Activated naive CD4-positive, alpha-beta T cell treated with anti-CD3 and anti-CD28 coated beads, Interleukin-2, amount 50 U/mL, for 24 hours (primary cell): ENCODE measurements at regions not wholly inside any gene's neighbourhood (a gene's known extent, or its start where the extent isn't known, plus 50 kb on each side); places are given as distances from the start of the nearest gene placed in this dataset.

ENCODE experiments used
- H3K27ac Mint-ChIP-seq: one replicate; pipeline ENCODE4 v1.8.0; 2021; ENCODE audit warnings: mild to moderate bottlenecking, mixed read lengths
- H3K27me3 Mint-ChIP-seq: one replicate; pipeline ENCODE4 v1.8.0; 2021; ENCODE audit warnings: mixed read lengths
- H3K36me3 Mint-ChIP-seq: one replicate; pipeline ENCODE4 v1.8.0; 2021; ENCODE audit warnings: mixed read lengths
- H3K4me1 Mint-ChIP-seq: one replicate; pipeline ENCODE4 v1.8.0; 2021; ENCODE audit warnings: mixed read lengths
- H3K4me3 Mint-ChIP-seq: one replicate; pipeline ENCODE4 v1.8.0; 2021; ENCODE audit warnings: mild to moderate bottlenecking, mixed read lengths
- H3K9me3 Mint-ChIP-seq: one replicate; pipeline ENCODE4 v1.8.0; 2021; ENCODE audit warnings: mixed read lengths

DNA sequence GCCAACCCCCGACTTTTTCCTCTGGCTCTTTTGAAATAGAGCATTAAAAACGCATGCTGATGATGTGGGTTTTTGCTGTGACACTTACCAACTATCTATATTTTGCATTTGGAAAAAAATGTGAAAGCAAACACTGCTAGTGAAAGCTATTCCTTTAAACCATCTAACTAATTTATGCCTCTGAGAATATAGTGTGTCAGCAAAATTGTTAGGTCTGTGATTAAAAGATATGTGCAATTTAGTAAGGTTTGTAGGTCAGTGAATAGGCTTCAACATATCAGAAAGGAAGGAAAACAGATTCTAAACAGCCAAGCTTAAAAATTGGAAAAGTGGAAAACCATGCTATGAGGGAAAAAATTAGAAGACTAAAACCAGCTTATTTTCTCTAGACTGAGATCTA, 1929.3 kb downstream of the NCAM2 start:
- Mint-ChIP-seq H3K9me3 (no peaks in the 10 kb centered on the region), H3K4me3 (no peak overlapping the region), H3K4me1 (no peaks in the 10 kb centered on the region), H3K27me3 (no peaks in the 10 kb centered on the region), H3K36me3 (no peaks in the 10 kb centered on the region), H3K27ac (no peak overlapping the region)

DNA sequence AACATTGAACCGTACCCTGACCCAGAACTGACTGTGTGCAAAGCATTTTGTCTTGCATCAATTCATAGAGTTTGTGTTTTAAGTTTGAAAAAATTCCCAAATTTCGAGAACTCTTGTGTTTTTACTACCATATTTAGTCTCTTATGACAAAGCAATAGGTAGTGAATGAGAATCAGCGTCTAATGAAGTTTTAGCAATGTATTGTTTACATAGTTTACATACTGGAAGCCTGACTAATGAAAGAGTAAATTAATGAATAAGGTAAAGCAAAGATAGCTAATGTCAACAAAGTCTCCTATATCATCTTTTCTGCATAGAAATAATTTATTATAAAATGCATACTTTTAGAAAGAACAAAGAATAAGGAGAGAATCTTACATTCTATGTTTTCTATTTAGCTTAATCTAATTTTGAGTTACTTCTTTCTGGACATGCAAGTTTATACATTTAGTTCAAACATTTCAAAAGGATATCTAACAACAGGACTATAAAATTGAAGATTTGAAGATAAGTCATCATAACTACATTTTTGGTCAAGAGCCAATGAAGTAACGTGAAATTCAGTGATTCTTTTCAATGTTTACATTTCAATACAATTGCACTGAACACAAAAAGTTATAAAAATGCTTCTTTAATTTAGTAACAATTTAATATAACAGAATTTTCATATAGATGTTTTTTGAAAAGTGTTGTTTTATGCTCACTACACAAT, 1943.7 kb downstream of the NCAM2 start:
- no peaks in the 10 kb centered on the region for H3K27me3 Mint-ChIP-seq
- H3K27ac Mint-ChIP-seq: no peak overlapping the region
- no peaks in the 10 kb centered on the region for H3K36me3 Mint-ChIP-seq
- H3K9me3 Mint-ChIP-seq: peaks cover 5% of the 10 kb centered on the region
- H3K4me1 Mint-ChIP-seq: no peaks in the 10 kb centered on the region
- no peak overlapping the region for H3K4me3 Mint-ChIP-seq

DNA sequence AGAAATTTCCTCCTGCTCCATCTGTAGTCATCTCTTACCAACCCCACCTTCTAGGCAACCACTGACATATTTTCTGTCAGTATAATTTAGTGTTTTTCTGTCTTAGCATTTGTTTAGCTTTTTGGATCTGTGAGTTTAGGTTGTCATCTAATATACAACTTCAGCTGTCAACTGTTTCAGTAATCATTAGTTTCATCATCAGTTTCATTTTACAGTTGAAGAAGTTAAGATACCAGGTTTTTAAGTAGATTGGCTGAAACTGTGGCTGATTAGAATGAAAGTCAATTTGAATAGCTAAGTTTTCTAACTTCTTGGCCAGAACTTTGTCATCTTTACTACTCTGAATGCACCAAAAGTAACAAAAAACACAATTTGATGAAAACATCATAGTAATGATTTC, 1957.3 kb downstream of the NCAM2 start:
- Mint-ChIP-seq H3K9me3 (peaks cover 9% of the 10 kb centered on the region), H3K36me3 (no peaks in the 10 kb centered on the region), H3K27ac (no peak overlapping the region), H3K4me3 (no peak overlapping the region), H3K4me1 (no peaks in the 10 kb centered on the region), H3K27me3 (no peaks in the 10 kb centered on the region)

DNA sequence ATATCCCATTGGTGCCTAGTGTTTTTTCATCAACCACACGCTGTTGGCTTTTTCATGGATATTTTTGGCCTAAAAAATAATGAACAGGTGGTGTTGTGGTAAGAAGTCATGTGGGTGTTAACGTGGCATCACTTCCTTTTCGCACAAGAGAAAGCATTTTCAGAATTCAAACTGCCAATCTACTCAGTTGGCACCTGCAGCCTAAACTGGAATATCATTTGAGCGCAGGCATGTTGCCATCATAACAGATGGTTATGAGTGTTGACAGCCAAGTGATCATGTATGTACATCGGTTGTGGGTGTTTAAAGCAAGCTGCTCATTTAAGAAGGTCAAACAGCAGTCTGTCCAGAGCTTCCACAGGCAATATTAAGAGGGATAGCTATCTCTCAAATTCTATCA, 1963.0 kb downstream of the NCAM2 start:
- Mint-ChIP-seq H3K27ac (no peak overlapping the region), H3K4me1 (no peaks in the 10 kb centered on the region), H3K9me3 (peaks cover 9% of the 10 kb centered on the region), H3K27me3 (no peaks in the 10 kb centered on the region), H3K36me3 (no peaks in the 10 kb centered on the region), H3K4me3 (no peak overlapping the region)

DNA sequence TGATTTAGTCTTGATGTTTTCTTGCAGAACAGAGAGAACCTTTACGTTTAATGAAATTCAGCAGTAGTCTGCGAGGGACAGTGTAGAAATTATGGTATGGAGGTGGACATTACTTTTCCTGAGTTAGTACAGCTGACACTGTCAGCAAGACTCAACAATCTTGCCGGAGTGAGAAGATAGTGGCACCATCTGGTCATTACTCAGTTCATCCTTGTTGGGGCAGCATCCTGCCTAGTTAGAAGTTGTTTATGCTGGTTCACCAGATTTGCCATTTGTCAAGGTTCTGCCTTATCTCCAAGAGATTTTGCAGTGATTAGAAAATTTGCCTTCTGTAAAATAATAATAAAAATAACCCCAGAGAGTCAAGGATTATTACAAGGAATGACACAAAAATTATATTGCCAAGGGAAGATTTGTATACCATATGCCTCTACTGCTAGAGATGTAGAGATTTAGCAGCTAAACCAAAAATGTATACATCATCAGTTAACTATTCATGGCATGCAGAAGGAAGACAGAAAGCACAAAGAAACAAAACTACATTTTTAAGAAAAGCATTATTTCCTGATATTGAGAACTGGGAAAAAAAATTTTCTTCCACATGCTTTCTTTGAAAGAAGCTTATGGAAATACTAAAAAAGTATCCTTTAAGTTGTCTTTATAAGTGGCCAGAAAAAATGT, 1967.4 kb downstream of the NCAM2 start:
- Mint-ChIP-seq H3K4me3 (no peak overlapping the region), H3K27ac (no peak overlapping the region), H3K36me3 (no peaks in the 10 kb centered on the region), H3K27me3 (no peaks in the 10 kb centered on the region), H3K9me3 (no peaks in the 10 kb centered on the region), H3K4me1 (no peaks in the 10 kb centered on the region)

DNA sequence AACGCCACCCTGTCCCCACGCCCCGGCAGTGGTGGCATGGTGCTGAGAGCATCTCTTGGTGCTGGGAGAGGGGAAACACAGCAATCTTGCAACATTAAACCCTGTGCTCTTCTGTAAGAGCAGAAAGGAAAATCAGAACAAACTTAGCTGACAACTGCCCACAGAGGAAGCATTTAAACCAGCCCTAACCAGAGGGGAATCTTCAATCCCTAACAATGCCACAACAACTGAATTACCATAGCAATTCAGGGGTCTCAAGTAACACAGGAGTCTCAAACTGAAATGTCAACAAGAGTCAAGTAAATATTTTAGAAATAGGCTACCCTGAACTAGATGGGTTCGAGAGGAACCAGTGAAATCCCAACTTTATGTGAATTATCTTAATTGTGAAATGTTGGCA, 1983.6 kb downstream of the NCAM2 start:
- H3K4me3 Mint-ChIP-seq: no peak overlapping the region
- no peaks in the 10 kb centered on the region for H3K9me3 Mint-ChIP-seq
- no peak overlapping the region for H3K27ac Mint-ChIP-seq
- H3K36me3 Mint-ChIP-seq: no peaks in the 10 kb centered on the region
- no peaks in the 10 kb centered on the region for H3K4me1 Mint-ChIP-seq
- no peaks in the 10 kb centered on the region for H3K27me3 Mint-ChIP-seq

DNA sequence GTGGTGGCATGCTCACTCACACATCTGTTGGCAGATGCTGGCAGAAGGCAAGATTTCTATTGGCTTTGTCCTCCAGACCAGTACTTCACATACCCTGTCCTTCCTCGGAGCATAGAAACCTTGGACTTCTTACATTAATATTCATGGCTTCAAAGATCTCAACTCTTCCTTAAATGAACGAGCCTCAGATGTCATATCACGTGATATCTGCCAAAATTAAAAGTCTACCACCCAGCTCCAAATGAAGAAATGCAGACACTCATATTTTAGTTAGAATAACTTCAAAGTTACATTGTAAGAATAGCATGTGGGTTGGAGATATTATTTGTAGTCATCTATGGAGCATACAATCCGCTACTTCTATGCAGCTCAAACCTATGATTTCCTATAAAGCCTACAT, 1994.9 kb downstream of the NCAM2 start:
- Mint-ChIP-seq H3K4me3 (no peak overlapping the region), H3K36me3 (no peaks in the 10 kb centered on the region), H3K27me3 (no peaks in the 10 kb centered on the region), H3K27ac (no peak overlapping the region), H3K9me3 (peaks cover 15% of the 10 kb centered on the region), H3K4me1 (no peaks in the 10 kb centered on the region)

DNA sequence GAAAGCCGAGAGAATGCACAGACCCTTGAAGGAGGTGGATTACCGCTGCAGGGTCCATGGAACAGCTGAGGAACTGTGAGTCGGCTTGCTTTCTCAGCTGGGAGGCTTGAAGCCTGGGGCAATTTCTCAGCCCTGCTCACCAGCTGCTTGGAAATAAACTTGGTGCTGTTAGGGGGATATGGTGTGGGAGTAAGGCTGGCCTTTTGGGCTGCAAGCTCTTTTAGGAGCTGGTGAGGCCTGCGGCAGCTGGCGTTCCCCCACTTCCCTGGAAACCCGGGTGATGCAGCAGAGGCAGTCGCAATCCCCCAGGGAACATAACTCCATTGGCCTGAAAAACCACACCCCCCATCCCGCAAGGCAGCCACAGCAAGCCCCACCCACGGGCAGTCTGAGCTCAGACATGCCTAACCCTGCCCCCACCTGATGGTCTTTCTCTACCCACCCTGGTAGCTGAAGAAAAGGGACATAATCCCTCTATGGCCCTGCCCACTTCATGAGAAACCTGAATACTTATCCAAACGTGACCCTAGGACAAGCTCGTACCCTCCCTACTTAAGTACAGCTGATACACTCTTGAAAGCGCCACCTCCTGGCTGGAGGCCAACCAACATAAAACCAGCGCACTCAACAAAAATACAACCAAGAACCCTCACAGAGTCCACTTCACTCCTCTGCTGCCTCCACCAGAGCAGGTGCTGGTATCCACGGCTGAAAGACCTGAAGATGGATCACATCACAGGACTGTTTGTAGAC, 1995.8 kb downstream of the NCAM2 start:
- Mint-ChIP-seq H3K27ac (no peak overlapping the region), H3K4me3 (no peak overlapping the region), H3K36me3 (no peaks in the 10 kb centered on the region), H3K27me3 (no peaks in the 10 kb centered on the region), H3K4me1 (no peaks in the 10 kb centered on the region), H3K9me3 (peaks cover 15% of the 10 kb centered on the region)

DNA sequence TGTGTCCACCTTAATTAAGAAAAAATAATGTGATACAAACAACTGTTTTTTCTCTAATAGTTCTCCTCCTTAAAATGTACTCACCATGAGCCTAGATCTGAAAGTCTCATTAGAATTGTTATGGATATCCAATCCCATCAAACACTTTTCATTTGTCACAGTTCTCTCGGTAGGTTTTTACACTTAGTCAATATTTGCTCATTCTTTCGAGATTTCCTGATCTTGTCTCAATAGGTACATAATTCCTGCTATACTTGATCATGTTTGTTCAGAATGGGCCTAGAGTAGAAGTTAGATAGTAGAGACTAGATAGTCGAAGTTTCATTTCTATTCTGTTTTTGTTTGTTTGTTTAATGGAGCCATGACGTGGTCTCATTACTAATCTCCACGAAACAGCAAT, 2005.7 kb downstream of the NCAM2 start:
- H3K4me3 Mint-ChIP-seq: no peak overlapping the region
- H3K27me3 Mint-ChIP-seq: no peaks in the 10 kb centered on the region
- no peak overlapping the region for H3K27ac Mint-ChIP-seq
- H3K9me3 Mint-ChIP-seq: no peaks in the 10 kb centered on the region
- no peaks in the 10 kb centered on the region for H3K36me3 Mint-ChIP-seq
- no peaks in the 10 kb centered on the region for H3K4me1 Mint-ChIP-seq

DNA sequence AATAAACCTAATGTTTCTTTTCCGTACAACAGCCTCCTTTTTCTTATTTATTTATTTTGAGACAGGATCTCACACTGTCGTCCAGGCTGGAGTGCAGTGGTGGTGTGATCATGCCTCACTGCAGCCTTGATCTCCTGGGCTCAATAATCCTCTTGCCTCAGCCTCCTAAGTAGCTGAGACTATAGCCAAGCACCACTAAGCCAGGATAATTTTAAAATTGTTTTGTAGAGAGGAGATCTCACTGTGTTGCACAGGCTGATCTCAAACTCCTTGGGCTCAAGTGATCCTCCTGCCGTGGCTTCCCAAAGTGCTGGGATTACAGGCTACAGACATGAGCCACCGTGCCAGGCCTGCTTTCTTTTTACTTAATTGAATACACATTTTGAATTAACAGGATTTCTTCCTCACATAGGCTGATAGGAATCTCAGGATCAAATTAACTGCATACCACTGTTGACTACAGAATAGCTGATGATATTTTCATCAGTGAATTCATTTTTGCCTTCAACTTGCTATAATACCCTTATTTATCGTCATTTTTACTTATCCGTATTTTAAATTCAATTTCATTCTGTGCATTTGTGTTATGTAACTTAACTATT, 2010.5 kb downstream of the NCAM2 start:
- Mint-ChIP-seq H3K36me3 (no peaks in the 10 kb centered on the region), H3K27me3 (no peaks in the 10 kb centered on the region), H3K4me1 (no peaks in the 10 kb centered on the region)

DNA sequence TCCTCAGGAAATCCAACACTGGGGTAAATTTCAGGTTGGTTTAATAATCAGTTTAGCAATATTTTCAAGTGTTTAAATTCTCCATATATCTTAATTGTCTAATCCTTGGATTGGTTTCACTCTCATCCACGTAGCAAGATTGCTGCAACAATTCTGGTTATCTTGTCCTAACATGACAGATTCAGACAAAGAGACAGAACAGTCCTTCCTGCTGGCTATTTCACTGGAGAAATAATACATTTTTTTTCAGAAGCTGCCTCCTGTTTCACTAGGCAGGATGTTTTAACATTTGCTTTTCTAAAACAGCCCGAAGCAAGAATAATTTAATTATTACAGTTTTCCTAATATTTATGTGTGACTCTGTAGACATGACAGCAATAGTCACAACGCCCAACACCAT, 2011.2 kb downstream of the NCAM2 start:
- Mint-ChIP-seq H3K36me3 (no peaks in the 10 kb centered on the region), H3K27me3 (no peaks in the 10 kb centered on the region), H3K4me3 (no peak overlapping the region)

More for the DNA sequence above, 2010.5 kb downstream of the NCAM2 start:
- no peaks in the 10 kb centered on the region for H3K9me3 Mint-ChIP-seq
- H3K4me3 Mint-ChIP-seq: no peak overlapping the region
- no peak overlapping the region for H3K27ac Mint-ChIP-seq

DNA sequence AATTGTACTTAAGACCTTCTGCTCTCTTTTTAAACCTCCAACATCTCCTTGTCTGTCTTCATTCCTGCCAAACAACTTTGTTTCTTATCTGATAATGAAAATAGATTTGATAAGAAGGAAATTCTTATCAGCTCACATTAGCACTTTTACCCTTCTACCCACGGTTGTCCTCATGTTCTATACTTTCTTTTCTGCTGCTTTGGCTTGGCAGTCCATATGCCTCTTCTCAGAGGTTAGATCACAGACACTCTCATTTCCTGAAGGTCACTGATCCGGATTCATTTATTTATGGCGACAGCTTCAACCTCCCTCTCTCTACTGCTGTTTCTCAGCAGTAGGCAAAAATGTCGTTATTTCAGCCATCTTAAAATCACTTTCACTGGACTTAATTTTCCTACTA, 2015.8 kb downstream of the NCAM2 start:
- H3K36me3 Mint-ChIP-seq: no peaks in the 10 kb centered on the region
- no peak overlapping the region for H3K27ac Mint-ChIP-seq
- H3K27me3 Mint-ChIP-seq: no peaks in the 10 kb centered on the region
- no peaks in the 10 kb centered on the region for H3K9me3 Mint-ChIP-seq
- H3K4me1 Mint-ChIP-seq: no peaks in the 10 kb centered on the region
- no peak overlapping the region for H3K4me3 Mint-ChIP-seq

More for the DNA sequence above, 2011.2 kb downstream of the NCAM2 start:
- Mint-ChIP-seq H3K4me1 (no peaks in the 10 kb centered on the region), H3K9me3 (no peaks in the 10 kb centered on the region), H3K27ac (no peak overlapping the region)

DNA sequence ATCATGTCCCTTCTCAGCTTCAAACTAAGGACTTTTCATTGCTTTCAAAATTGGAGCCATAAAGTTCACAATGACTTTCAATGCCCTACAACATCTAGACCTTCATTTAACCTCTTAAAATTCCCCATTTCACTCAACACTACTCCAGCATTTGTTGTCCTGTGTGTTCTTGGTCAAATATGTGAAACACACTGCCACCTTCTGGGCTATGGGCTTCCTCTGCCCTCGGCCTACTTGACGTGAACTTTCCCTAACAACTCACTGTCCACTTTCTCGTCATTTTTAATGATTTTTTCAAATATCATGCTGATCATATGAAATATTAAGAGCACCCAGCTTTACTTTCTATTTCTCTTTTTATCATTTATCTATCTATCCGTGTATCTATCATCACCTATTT, 2018.4 kb downstream of the NCAM2 start:
- Mint-ChIP-seq H3K27me3 (no peaks in the 10 kb centered on the region), H3K27ac (no peak overlapping the region), H3K4me1 (no peaks in the 10 kb centered on the region), H3K36me3 (no peaks in the 10 kb centered on the region), H3K9me3 (no peaks in the 10 kb centered on the region), H3K4me3 (no peak overlapping the region)

DNA sequence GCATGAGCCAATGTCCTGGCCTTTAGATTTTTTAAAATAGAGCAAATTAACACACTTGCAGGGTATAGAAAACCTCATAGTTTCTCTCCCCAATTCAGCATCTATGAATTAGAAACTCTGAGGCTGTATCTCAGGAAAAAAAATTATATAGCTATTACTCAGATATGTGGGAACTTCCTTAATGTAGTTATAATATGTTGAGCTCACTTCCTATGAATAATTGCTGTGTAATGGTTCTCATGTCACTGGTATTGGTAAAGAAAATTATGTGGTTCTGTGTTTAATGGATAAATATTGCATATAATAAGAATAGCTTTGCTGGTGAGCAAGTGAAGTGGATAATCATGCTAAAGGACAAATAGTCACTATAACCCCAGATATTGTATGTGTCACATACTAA, 2019.8 kb downstream of the NCAM2 start:
- no peak overlapping the region for H3K27ac Mint-ChIP-seq
- no peak overlapping the region for H3K4me3 Mint-ChIP-seq
- no peaks in the 10 kb centered on the region for H3K4me1 Mint-ChIP-seq
- no peaks in the 10 kb centered on the region for H3K36me3 Mint-ChIP-seq
- no peaks in the 10 kb centered on the region for H3K9me3 Mint-ChIP-seq
- no peaks in the 10 kb centered on the region for H3K27me3 Mint-ChIP-seq

DNA sequence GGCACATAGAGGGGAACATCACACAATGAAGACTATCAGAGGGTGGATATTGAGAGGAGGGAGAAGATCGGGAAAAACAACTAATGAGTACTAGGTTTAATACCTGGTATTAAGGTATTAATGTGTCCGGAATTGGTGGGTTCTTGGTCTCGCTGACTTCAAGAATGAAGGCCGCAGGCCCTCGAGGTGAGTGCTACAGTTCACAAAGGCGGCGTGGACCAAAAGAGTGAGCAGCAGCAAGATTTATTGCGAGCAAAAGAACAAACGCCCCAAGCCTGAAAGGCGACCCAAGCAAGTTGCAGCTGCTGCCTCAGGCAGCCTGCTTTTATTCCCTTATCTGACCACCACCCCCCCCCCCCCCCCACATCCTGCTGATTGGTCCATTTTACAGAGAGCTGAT, 2022.8 kb downstream of the NCAM2 start:
- H3K36me3 Mint-ChIP-seq: no peaks in the 10 kb centered on the region
- no peak overlapping the region for H3K27ac Mint-ChIP-seq

DNA sequence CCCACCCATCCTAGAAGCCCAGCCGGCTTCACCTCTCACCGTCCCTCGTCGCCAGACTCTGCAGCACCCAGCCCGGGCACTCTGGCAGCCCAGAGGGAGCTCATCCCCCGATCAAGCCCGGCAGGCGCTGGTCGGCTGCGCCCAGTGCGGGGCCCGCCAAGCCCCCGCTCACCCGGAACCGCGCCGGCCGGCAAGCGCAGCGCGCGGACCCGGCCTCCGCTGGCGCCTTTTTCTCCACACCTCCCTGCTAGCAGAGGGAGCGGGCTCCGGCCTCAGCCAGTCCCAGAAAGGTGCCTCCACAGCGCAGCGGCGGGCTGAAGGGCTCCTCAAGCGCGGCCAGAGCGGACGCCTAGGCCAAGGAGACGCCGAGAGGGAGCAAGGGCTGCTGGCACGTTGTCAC, 2023.3 kb downstream of the NCAM2 start:
- no peaks in the 10 kb centered on the region for H3K9me3 Mint-ChIP-seq
- no peak overlapping the region for H3K27ac Mint-ChIP-seq
- H3K4me1 Mint-ChIP-seq: no peaks in the 10 kb centered on the region
- H3K27me3 Mint-ChIP-seq: no peaks in the 10 kb centered on the region
- no peaks in the 10 kb centered on the region for H3K36me3 Mint-ChIP-seq
- H3K4me3 Mint-ChIP-seq: no peak overlapping the region

More for the DNA sequence above, 2022.8 kb downstream of the NCAM2 start:
- H3K4me3 Mint-ChIP-seq: no peak overlapping the region
- H3K27me3 Mint-ChIP-seq: no peaks in the 10 kb centered on the region
- H3K4me1 Mint-ChIP-seq: no peaks in the 10 kb centered on the region
- no peaks in the 10 kb centered on the region for H3K9me3 Mint-ChIP-seq
